HG03575 (cell line): ENCODE measurements at regions not wholly inside any gene's neighbourhood (a gene's known extent, or its start where the extent isn't known, plus 50 kb on each side); places are given as distances from the start of the nearest gene placed in this dataset.
"Not testable (repeated sequence)": the region's sequence is repeated elsewhere in the genome, so short reads cannot be mapped to it uniquely, and the experiment has no call there.

Experiments used
- ATAC-seq: cut with Tn5 transposase; IDR thresholded peaks from one replicate; pipeline ENCODE4 v1.9.1; 2021; ENCODE audit not compliant: unreplicated experiment, insufficient number of reproducible peaks, low FRiP score; ENCODE audit errors: extremely low read depth

DNA sequence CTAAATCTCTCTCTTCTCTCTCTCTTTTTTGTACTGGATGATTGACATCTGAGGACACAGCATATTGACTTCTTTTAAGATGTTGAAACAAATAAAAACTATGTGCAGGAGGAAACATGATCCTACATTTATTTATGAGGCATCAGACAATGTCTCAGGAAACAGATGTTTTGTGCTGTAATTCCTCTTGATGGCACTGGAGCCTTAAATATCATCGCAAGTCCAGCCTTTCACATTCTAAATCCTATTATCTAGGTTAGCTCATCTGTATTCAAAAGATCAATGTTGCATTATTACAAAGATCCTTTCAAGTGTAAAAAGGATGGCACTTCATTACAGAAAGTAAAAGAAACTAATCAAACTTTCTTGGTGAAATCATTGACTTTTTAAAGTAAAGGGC is 63.9 kb downstream of the MAT2B start:
- ATAC-seq = no peak

DNA sequence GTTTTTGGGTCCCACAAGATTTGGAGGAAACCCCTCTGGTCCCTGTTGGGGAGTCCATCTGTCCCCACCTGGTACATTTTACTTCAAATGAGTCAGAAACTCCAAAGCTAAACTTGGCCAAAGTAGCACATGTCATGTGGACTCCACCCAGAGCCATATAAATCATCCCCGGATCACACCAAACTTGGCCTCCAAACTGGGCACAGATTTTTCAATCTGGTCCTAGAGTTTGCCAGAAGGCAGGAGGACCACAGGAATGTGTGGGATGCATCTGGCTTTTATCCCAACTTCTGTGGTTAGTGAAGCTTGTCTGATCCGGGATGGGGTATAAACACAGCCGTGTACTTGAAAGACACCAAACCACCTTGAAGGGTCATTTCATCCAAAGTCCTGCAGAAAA is 66.3 kb downstream of the MAT2B start:
- ATAC-seq = no peak

DNA sequence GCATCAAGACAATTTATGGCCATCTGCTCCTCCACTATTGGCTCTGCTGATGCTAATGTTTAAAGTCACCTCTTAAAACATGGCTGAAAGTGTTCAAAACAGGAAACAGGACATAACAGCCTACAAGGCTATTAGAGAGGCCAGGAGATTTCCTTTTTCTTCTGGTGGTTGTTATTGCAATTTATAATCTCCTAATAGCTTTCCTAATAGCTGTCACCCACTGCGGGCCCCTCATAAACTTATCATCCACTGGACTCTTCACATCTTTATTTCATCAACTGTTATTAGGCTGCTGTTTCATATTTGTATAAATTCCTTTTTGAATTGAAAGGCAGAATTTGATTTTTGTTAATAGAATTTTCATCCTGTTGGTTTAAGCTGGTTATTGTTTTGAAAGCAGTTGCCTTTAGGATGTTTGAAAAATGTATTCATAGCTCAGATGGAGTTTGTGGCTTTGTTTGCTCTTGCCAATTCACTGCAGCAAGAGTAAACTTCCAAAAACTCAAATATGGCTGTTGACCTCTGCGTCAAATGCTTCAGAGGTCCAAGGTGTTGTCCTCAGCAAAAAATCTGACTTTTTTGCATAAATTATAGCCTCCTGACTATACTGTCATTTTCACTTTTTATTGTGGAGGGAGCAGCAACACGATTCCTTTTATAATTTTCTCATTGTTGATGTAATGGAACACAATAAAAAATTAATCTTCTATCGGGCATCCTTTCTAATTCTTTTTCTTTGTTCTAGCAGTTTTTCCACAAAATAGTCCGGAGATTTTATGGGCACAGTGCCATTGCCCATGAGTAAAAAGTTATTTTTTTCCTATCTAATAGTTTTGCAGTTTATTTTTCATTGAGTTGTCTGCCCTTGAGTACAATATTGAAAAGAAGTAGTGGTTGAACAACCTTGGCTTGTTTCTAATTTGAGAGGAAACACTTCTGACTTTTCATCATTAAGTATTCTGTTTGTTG is 69.3 kb downstream of the MAT2B start:
- ATAC-seq = no peak

DNA sequence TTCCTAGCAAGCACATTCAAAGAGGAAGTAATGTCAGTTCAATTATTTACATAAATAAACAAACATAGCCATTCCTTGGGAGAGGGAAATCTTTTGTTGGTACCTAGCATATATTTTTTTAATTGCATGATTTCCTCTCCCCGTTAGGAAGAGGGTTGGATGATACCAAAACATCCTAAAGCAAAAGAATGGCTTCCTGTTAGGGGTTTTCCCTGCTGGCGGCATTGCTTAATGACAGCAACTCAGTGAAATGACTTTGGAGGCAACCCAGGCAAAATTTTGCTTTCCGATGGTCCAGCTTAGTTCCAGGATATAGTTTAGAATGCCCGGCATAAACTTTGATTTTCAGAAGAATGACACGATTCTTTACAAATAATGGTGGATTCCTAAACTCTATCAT is 73.2 kb downstream of the MAT2B start:
- ATAC-seq = no peak

DNA sequence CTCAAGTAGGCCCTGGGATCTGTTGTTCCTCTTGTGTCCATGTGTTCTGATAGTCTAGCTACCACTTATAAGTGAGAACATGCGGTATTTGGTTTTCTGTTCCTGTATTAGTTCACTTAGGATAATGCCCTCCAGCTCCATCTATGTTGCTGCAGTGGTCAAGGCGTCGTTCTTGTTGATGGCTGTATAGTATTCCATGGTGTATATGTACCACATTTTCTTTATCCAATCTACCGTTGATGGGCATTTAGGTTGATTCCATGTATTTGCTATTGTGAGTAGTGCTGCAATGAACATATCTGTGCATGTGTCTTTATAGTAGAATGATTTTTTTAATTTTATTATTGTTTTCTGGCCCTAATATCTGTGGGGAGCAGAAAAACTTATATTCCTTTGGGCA is 74.3 kb downstream of the MAT2B start:
- ATAC-seq = no peak

DNA sequence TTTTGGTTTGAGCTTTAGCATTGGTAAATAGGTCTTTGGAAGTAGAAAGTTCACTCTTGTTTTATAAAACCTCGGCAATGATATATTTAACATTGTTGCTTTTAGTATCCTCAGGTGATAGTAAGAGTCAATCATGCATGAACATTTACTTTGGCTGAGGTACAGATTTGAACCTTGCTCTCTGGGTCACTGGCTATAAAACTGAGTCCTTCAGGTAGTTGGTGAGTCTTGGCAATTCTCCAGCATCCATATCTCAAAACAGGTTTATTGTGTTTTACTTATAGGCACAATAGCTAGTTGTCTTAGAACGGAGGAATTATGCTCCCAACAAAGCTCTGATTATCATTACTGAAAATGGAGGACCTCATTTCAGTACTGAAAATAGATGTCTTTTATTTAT is 75.1 kb downstream of the MAT2B start:
- no peak for ATAC-seq

DNA sequence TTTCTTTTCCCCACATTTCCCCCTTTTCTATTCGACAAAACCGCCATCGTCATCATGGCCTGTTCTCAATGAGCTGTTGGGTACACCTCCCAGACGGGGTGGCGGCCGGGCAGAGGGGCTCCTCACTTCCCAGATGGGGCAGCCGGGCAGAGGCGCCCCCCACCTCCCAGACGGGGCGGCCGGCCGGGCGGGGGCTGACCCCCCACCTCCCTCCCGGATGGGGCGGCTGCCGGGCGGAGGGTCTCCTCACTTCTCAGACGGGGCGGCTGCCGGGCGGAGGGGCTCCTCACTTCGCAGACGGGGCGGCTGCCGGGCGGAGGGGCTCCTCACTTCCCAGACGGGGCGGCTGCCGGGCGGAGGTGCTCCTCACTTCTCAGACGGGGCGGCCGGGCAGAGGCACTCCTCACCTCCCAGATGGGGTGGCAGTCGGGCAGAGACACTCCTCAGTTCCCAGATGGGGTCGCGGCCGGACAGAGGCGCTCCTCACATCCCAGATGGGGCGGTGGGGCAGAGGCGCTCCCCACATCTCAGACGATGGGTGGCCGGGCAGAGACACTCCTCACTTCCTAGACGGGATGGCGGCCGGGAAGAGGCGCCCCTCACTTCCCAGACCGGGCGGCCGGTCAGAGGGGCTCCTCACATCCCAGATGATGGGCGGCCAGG is 78.2 kb downstream of the MAT2B start:
- not testable (repeated sequence) for ATAC-seq

DNA sequence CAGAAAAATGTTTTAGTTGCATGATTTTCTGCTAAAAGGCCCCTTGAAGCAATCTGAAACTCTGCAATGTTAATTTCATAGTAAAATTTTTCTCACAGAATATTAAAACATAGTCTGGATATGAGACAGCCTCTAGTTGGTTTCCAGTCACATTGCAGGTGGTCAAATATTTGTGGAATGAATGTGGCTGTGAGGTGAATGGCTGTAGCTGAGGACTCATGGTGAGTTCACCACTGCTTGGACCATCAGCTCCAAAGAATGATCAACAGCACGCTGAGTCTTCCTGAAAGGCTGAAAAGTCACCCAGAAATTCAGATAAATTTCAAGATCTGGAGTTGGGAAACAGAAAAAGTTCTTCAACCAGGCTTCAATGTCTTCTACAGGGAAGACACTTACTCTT is 79.8 kb downstream of the MAT2B start:
- no peak for ATAC-seq

DNA sequence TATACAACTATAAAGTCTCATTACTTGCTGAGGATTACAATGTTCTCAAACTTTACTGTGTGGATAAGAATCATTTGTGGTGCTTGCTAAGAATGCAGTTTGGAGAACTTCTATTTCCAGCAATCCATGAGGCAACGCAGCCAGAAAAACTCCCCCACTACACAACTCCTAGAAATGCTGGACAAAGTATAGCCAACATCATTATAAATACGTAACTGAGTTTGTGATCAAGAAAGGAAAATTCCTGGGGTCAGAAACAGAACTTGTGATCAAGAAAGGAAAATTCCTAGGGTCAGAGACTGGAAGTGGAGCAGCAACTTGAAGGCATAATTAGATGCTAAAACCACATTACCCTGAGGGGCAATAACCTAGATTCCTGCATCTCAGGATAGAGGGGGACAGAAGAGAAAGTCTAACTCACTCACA is 81.1 kb downstream of the MAT2B start:
- ATAC-seq = no peak

DNA sequence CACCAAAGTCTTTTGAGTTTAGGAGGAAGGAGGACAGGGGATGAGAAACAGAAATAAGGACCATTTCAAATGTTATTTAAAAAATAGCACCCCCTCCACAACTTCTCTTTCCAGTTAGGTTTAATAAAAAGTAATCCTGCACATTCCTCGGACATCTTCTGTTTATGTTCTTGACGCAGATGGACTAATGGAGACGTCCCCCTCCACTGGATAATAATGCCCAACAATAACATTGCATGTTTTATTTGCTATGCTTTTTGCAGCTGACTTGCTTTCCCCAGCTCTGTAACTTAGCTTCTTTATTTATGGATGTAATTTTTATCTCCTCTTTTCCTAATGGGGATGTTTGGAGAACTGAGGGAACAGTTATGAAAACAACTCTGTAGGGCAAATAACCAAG is 89.5 kb downstream of the MAT2B start:
- ATAC-seq = no peak

DNA sequence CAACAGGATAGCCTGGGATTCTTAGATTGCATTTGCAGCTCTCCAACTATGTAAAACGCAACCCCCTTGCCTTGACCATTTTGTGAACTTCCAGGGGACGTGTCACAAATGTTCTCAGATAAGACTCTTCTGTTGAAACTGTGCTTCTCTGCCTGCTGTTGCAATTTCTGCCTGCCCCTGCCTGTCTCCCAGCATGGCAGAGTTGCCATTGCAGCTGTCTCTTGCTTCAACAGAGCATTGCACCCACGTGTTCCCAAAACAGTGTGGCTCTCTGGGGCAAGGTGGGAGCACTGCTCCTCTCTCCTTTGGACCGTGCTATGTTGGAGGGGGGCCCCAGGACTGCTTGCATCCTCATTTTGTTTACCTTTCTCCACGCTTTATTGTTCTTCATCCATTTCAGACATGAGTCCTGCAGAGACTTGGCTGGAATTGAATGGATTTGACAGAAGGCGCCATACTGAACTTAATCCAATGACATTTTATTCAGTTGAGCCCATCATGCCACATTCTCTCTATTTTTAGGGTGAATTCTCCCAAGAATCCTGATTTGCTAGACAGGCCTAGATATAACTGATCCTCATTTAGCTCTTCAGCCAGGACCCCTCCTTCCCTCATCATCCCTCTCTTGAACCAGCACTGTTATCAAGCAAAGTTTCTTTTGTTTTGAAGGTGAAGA is 90.7 kb downstream of the MAT2B start:
- no peak for ATAC-seq

DNA sequence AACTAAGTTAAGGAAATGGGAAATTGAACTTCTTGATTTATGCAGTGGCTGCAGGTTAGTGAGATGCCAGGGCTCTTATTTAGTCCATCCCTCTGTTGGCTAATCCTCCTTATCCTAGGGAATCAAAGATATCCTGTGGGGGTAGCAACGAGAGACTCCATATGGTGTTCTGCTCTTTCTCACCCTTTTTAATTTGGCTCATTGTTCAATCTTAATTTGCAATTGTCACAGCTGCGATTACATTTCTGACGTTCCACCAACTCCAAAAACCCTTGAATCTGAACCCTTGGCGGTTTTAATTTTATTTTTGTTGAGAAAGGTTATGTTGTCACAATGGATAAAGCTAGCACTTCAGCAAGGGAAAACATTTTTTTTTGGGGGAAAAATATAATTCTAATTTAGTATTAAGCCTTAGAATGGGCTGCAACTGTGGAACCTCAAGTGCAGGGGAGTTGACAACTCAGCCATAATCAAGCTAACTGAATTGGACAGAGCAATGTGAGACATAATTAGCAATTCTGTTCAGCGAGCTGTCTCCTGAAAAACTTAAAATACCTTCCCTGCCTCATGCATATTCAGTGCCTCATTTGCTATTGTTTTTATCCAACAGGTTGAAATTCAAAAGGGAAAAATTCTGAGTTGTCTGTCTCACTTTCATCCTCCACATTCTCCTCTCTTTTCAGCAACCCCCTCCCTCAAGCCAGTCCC is 91.3 kb downstream of the MAT2B start:
- no peak for ATAC-seq

DNA sequence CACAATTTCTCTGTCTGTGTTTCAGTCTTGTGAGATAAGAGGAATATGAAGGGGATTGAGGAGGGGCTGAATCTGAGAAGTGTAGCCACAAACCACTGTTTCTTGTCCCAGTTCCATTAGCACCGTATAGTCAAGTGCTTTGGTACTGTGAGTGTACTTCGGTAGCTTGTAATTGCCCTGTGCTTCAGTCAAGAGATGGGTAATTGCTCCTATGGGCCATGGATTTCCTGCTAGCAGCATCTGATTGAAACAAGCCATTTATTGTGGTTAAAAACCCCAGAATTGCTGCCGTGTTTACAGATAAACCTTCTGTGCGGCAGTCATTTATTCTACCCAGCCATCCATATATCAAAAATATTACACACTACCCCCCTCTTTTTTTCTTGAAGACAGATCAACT is 98.6 kb downstream of the MAT2B start:
- ATAC-seq = no peak

DNA sequence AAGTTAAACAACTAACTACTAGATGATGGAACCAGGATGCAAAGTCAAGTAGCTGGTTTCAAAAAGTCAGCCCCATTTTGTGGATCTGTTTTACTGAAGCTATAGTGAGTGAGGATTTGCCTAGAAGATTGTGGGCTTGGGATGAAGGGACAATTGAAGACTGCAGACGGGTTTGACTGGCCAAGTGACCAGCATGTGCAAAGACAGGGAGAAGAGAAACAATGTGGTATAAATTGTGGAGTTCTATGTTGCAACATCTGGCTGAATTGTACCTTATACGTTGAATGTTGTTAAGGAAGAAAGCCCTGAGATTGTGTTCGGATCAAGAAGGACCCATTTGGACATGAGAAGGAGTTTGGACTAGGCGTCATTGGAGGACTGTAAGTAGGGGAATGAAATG is 101.8 kb downstream of the MAT2B start:
- no peak for ATAC-seq

DNA sequence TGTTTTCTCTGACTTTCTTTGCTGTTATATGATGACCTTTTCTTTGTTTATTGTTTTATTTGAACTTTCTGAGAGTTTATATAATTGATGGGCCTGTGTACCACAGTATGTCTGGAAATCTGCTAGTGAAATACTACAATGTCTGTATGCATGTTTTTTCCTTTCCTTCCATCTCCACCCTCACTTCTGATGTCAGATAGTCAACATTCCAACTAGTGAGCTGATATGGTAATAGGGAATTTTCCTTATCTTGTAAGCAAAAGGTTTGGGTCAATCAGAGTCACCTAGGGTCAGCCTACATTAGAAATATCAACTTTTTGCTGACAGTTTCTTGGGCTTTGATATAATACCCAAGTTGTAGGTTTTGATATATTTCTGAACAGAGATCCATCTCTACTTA is 103.2 kb downstream of the MAT2B start:
- no peak for ATAC-seq

DNA sequence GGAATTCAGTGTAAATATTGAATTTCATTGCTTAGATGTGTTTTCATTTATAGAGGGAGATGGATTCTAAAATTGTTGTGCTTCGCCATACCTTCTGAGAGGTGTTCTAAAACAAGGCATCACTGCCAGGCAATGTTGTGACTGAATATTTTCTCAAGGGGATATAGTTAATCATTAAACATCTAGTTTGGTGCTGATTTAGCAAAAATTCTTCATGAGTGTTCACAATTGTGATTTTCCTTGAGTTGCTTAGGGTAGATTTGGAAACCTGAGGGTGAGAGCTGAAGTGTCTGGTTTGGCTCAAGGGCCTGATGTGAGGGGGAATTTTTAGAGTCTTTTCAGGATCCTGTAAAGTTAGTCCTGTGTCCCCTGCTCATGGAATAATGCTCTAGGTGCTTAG is 104.5 kb downstream of the MAT2B start:
- no peak for ATAC-seq

DNA sequence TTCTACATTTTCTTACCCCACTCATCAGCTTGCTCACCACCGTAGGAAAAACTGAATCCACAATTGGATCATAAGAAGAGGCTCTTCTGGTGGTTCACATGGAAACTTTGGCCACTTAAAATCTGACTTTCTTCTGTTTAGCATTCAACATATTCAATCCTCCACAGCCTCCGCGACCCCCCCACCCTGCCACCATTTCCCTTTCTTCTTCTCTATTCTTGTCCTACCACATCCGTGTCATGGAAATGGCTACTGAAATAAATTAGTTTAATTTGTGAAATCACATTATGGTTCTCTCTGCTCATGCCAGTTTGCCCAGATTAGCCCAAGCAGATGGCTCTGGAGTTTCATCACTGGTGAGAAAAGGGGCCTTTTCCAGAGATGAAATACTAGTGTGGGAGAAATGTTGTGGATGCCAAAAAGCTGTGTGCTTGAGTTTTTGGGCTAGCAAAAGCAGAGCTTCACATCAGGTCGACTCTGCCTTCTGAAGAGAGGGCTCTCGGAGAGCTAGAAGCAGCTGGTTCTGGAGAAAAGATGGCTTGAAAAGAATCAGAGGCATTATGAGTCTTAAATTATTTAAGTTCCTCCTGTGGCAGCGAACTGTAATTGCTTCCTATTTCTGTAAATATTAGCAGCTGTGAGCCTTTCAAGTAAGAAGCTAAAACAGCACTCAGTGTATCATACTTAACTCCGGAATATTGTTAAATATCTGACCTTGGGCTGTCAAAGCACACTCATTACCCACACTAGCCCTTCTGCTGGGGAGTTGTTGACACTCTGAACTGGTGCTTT is 107.1 kb downstream of the MAT2B start:
- no peak for ATAC-seq

DNA sequence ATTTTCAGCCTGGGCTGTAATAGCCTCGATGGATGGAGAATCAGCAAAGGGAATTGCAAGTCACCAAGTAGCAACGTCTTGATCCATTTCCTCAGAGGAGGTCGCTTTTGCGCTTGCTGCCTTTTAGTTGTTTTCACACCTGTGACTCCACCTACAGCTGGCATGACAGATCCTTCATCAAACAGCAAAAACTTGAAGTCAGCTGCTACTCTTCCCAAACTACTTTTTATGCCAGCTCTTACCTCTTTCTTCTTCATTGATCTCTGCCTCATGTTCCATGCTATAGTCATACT is 107.7 kb downstream of the MAT2B start:
- no peak for ATAC-seq

DNA sequence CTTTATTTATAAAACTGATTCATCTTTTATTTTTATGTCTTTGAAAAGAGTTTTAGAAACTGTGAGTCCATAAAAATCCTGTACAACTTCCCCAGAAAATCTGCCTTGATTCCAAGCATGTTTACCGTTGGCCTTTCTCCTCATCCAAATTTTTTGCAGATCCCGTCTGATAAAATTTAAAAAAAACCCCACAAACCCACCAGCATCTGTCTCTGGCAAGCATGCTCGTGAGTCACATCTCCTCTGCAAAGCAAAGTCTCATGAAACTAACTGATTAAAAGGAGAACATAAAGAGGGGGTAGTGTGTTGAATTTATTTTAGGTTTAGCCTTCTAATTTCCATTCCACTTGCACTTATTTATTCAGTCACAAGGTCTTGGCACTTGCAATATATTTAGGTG is 109.4 kb downstream of the MAT2B start:
- no peak for ATAC-seq
